GM10248 (cell line): ENCODE measurements at regions not wholly inside any gene's neighbourhood (a gene's known extent, or its start where the extent isn't known, plus 50 kb on each side); places are given as distances from the start of the nearest gene placed in this dataset.
"Not testable (repeated sequence)": the region's sequence is repeated elsewhere in the genome, so short reads cannot be mapped to it uniquely, and the experiment has no call there.

Experiments
- CTCF ChIA-PET: fragments of 300-600 bp; sonication (Branson Sonifier 250); formaldehyde crosslinking; extraction: SDS; loops from one replicate; lab custom pipeline; 2021; ENCODE audit warnings: antibody characterized with exemption; lab: Yijun Ruan, JAX
- POLR2A ChIA-PET: fragments of 350-650 bp; sonication (Branson Sonifier 250); formaldehyde crosslinking; extraction: SDS; loops from one replicate; lab custom pipeline; 2020; ENCODE audit warnings: antibody characterized with exemption; lab: Yijun Ruan, JAX
- DNase-seq: peaks from one replicate; pipeline ENCODE4 v3.0.0; 2012; ENCODE audit errors: extremely low spot score
- CTCF ChIP-seq: IDR thresholded peaks from 2 replicates; pipeline ENCODE4 v1.5.1; 2012; ENCODE audit warnings: mild to moderate bottlenecking, low read depth; ENCODE audit errors: extremely low read depth, missing control alignments, control extremely low read depth

- TF ChIP-seq CTCF = no peak
- CTCF ChIA-PET = interaction anchor here (1.5 kb wide), 1 partner anchor 11 kb away, joined by 3 read pairs; no protein-coding TSS in a partner anchor
- POLR2A ChIA-PET = no interaction called here
- no peak for DNase-seq
Observed at GRCh38 chr6:56720882-56721281, 78.2 kb upstream of the DST start.

- CTCF ChIA-PET, DNase-seq, POLR2A ChIA-PET: not testable (repeated sequence)
Observed at GRCh38 chr6:56720202-56720601, 77.5 kb upstream of the DST start.

GRCh38 chr6:56719315-56720058, 76.8 kb upstream of the DST start:
- POLR2A ChIA-PET, DNase-seq: not testable (repeated sequence)
- CTCF ChIA-PET = interaction anchor here (1.0 to 1.4 kb wide), 2 partner anchors 14 to 132 kb away, joined by 3 to 5 read pairs; no protein-coding TSS in a partner anchor

- DNase-seq = no peak
- CTCF ChIA-PET = interaction anchor here (1.7 to 1.8 kb wide), 3 partner anchors 9 to 133 kb away, joined by 3 to 15 read pairs (median 7); no protein-coding TSS in a partner anchor
- no peak for TF ChIP-seq CTCF
- POLR2A ChIA-PET = no interaction called here
Observed at GRCh38 chr6:56718236-56718635, 75.5 kb upstream of the DST start.

GRCh38 chr6:56716229-56716628, 73.5 kb upstream of the DST start:
- ChIA-PET CTCF (interaction anchor here (0.7 to 1.6 kb wide), 4 partner anchors 8 to 41 kb away, joined by 3 to 7 read pairs (median 4); no protein-coding TSS in a partner anchor), POLR2A (no interaction called here)
- no peak for DNase-seq
- no peak for TF ChIP-seq CTCF

GRCh38 chr6:56715741-56716140, 73.1 kb upstream of the DST start:
- TF ChIP-seq CTCF = no peak
- CTCF ChIA-PET = interaction anchor here (0.7 to 1.6 kb wide), 4 partner anchors 9 to 42 kb away, joined by 3 to 7 read pairs (median 4); no protein-coding TSS in a partner anchor
- no peak for DNase-seq
- POLR2A ChIA-PET = no interaction called here

GRCh38 chr6:56714982-56715456, 72.3 kb upstream of the DST start:
- ChIA-PET CTCF (interaction anchor here (1.3 to 1.6 kb wide), 4 partner anchors 9 to 129 kb away, joined by 3 to 7 read pairs (median 4); no protein-coding TSS in a partner anchor), POLR2A (no interaction called here)
- no peak for DNase-seq
- TF ChIP-seq CTCF = no peak
